ENCODE measurements at regions not wholly inside any gene's neighbourhood (a gene's known extent, or its start where the extent isn't known, plus 50 kb on each side); places are given as distances from the start of the nearest gene placed in this dataset.

- no peak overlapping the region for H3K27ac ChIP-seq
- DNase-seq (ENCODE audit: low spot score): no peak
- ChIA-PET CTCF (no interaction called here), POLR2A (ENCODE audit: low non-redundant PET) (no interaction called here)
- TF ChIP-seq, protein P1, sequence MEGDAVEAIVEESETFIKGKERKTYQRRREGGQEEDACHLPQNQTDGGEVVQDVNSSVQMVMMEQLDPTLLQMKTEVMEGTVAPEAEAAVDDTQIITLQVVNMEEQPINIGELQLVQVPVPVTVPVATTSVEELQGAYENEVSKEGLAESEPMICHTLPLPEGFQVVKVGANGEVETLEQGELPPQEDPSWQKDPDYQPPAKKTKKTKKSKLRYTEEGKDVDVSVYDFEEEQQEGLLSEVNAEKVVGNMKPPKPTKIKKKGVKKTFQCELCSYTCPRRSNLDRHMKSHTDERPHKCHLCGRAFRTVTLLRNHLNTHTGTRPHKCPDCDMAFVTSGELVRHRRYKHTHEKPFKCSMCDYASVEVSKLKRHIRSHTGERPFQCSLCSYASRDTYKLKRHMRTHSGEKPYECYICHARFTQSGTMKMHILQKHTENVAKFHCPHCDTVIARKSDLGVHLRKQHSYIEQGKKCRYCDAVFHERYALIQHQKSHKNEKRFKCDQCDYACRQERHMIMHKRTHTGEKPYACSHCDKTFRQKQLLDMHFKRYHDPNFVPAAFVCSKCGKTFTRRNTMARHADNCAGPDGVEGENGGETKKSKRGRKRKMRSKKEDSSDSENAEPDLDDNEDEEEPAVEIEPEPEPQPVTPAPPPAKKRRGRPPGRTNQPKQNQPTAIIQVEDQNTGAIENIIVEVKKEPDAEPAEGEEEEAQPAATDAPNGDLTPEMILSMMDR (conservative IDR thresholded peaks at IDR 0.05; ENCODE audit: low read depth): no peak
Observed at GRCh38 chr11:115087791-115088190, 409.5 kb downstream of the NXPE2 start.

GRCh38 chr11:115092516-115092915, 411.7 kb downstream of the CADM1 start:
- DNase-seq (ENCODE audit: low spot score): no peak
- TF ChIP-seq, protein P1 (conservative IDR thresholded peaks at IDR 0.05; ENCODE audit: low read depth): no peak
- H3K27ac ChIP-seq: no peak overlapping the region
- CTCF ChIA-PET: no interaction called here
- POLR2A ChIA-PET (ENCODE audit: low non-redundant PET): no interaction called here

DNA sequence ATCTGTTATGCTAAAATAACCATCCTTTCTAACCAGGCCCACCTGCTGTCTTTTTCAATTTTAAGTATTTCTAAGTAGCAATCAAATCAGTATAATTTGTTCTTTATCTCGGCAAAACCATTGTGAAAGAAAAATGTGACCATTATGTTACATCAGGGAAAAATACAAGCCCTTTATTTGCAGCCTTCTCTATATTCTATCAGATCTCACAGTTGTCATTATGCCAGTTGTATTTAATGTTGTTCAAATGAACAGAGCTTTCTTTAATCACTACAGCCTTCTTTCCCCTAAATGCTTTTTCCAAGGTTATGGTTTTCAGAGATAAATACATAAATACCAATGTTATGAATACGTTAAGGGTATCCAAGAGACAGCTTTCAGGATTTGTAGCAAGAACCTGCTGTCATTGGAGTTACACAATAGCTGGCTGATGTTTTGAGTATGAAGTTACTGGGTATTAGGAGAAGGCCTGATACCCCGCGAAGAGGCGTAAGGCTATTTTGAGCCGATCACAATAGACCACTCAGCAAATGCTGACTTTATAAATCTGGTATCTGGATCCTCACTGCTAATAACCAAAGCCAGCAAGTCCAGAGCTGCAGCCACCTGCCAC, 406.3 kb downstream of the CADM1 start:
- TF ChIP-seq, protein P1 (conservative IDR thresholded peaks at IDR 0.05; ENCODE audit: low read depth): no peak
- ChIA-PET CTCF (no interaction called here), POLR2A (ENCODE audit: low non-redundant PET) (no interaction called here)
- DNase-seq (ENCODE audit: low spot score): no peak
- H3K27ac ChIP-seq: no peak overlapping the region

GRCh38 chr11:115100706-115101105, 403.5 kb downstream of the CADM1 start:
- ChIA-PET POLR2A (ENCODE audit: low non-redundant PET) (no interaction called here), CTCF (interaction anchor here (0.6 to 0.8 kb wide), 3 partner anchors 11 to 1036 kb away, joined by 3 read pairs; no protein-coding TSS in a partner anchor)
- no peak overlapping the region for H3K27ac ChIP-seq
- TF ChIP-seq, protein P1 (conservative IDR thresholded peaks at IDR 0.05; ENCODE audit: low read depth): no peak
- DNase-seq (ENCODE audit: low spot score): no peak

GRCh38 chr11:115103921-115104320, 400.3 kb downstream of the CADM1 start:
- no peak for DNase-seq (ENCODE audit: low spot score)
- POLR2A ChIA-PET (ENCODE audit: low non-redundant PET): no interaction called here
- CTCF ChIA-PET: interaction anchor here (0.7 kb wide), 1 partner anchor 13 kb away, joined by 4 read pairs; no protein-coding TSS in a partner anchor
- TF ChIP-seq, protein P1 (conservative IDR thresholded peaks at IDR 0.05; ENCODE audit: low read depth): no peak
- no peak overlapping the region for H3K27ac ChIP-seq

DNA sequence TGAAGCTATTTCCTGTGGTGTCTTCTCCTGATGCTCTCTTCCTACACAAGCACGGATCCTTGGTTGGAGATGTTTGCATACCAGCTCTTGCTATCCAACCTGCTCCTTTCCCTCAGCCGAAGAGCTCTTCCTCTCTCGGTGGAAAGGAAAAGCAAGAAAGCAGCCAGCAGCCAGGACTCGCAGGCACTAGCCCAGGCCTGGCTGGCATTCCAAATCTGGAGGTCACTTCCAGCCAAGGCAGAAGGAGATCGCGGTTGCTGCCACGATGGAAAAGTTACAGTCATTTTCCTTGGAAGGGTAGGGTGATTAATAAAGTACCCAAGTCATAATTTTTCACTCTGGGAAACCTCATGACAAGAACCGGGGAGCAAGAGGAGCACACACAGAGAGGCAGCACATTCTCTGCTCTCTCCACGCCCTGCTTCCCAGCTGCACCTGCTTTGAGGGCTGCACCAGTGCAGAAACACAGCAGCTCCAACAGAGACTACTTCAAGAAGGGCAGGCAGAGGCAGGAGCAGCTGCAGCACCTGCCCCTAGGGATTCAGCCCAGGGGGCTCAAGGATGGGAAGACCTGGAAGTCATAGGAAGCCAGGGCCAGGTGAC, 399.3 kb downstream of the CADM1 start:
- TF ChIP-seq, protein P1 (conservative IDR thresholded peaks at IDR 0.05; ENCODE audit: low read depth): no peak
- H3K27ac ChIP-seq: no peak overlapping the region
- ChIA-PET CTCF (no interaction called here), POLR2A (ENCODE audit: low non-redundant PET) (no interaction called here)
- no peak for DNase-seq (ENCODE audit: low spot score)
